ENCODE measurements at regions not wholly inside any gene's neighbourhood (a gene's known extent, or its start where the extent isn't known, plus 50 kb on each side); places are given as distances from the start of the nearest gene placed in this dataset.

DNA sequence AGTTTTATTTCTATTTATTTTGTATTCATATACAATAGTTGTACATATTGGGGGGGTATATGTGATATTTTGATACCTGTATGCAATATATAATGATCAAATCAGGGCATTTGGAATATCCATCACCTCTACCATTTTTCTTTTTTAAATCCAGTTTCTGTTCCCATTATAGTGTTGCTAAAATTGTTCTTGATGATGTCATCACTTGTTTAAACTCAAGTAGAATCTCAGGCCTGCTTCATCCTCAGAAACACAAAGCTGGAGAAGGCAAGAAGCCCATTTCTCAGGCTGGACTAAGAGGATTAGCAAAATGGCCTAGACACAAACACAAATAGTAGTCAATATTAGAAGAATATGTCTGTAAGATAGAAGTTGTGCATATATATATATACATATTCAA, 747.1 kb upstream of the ACVR2A start:
- DNase-seq, result no peak

DNA sequence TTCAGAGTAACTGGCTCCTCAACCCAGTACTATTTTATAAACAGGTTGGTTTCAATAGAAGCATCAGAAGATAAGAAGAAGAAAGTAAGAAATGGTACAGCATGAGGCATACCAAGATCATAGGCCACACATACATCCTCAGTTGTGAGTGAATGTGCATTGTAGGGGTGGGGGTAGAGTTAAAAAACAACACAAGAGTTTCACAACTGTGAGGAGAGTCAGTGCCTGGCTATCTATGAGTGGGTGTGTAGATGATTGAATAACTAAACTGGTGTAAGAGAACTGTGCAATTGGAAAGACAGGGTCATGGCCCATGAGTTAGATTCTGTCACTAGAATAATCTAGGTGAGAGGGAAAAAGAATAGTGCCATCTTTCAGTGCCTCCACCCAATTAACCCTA, 748.2 kb upstream of the ACVR2A start:
- no peak for DNase-seq

DNA sequence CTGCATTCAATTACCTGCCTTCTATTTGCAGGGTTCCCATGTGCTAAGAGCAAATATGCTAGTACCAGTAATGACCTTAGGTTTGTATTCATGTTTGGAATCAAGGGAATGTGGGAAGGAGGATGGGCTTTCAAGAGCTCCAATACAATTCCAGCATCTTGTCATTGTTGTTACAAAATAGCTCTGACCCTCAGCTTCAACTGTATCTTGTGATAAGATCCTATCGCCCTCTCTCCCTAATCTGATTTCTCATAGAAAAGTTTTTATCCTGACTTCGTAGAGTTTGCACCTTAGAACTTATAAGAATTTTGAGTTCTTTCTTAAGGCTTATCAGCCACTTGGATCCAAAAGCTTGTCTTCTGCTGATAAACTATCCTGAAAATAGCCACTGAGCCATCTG, 749.5 kb upstream of the ACVR2A start:
- no peak for DNase-seq

DNA sequence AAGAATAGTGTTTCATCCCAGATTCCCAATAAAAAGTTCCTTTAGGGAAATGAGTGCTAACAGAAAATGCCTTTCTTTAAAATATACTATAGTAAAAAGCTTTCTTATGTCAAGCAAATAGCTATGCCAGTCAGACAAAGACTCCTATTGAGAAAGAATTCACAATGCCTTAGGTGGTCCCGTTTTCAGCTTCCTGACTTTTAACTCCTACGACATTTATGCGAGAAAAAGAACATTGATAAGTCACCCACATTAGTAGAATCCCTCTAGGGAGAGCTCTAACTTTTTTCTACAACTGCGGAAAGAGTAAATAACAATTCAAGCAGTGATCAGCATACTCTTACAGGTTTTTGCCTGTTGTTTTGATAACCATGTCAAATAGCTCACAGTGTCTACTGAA, 750.8 kb upstream of the ACVR2A start:
- DNase-seq, result no peak

DNA sequence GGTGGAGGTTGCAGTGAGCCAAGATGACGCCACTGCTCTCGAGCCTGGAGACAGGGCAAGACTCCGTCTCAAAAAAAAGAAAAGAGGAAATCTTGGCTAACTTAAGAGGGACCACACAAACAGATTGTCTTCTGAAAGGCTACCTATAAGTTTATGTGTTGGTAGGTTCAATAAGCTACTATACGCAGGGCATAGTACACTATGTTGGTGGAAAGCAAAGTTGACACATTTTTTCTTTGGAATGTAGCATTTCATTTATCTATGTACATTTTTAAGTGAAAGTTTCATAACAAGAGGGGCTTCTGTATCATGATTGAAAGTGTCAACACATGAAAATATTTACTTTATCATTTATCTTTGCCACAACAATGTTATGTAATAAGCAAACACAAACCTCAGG, 752.6 kb upstream of the ACVR2A start:
- DNase-seq, result no peak

DNA sequence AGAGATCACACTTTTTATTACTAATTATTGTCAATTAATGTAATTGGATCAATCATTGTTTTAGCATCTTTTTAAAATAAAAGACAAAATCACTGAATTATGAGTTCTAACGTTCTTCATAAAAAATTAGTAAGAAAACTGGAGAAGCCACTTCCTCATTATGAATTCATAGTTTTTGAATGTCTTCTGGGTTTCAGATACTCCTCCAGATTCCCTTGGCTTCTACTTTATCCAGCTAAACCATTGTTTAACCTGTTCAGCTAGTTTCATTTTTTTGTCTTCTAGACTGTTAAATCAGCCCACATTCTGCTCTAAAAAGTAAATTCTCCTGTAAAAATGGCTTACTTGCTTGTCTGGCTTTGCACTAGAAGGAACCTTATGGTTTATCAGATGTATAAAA, 753.4 kb upstream of the ACVR2A start:
- DNase-seq, result no peak

DNA sequence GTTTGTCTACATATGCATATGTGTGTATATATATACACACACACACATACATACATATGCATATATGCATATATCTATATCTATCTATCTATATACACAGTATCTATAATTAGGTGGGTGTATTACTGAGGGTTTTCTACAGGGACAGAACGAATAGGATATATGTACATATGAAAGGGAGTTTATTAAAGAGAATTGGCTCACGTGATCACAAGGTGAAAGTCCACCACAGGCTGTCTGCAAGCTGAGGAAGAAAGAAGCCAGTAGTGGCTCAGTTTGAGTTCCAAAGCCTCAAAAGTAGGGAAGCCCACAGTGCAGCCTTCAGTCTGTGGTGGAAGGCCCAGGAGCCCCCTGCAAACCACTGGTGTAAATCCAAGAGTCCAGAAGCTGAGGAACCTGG, 756.0 kb upstream of the ACVR2A start:
- no peak for DNase-seq

DNA sequence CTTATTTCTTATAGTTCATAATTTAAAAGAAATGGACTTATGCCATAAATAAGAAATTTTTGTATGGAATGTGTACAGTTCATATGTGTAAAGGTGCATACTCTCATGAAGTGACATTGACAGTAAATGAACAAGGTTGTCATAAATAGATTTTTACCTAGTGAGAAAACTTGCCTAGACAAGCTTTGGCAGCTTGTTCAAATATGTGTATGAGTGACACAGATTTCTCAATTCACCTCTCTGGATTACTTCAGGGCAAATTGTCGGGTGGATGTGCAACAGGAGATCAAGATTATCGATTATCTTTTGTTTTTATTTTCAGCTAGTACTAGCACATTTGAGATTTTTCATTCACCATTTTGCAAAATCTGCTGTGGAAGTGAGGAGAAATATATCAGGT, 758.1 kb upstream of the ACVR2A start:
- DNase-seq, result no peak

DNA sequence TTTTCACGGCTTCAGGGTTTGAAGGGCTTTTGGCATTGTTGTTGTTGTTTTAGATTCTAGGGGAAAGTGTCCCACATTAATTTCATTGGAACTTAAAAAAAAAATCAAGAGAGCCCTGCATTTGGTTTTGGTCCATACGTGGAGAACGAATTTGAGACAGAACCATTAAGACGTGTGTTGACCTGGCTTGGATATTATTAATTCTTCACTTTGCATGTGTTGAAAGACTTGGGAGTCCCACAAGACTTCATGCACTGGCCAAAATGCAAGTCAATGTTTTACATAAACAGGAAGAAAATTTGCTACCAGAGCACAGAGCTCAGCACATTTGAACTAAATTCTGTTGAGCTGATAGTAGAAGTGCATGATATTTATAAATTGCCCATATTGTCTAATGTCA, 761.2 kb upstream of the ACVR2A start:
- DNase-seq, result no peak

DNA sequence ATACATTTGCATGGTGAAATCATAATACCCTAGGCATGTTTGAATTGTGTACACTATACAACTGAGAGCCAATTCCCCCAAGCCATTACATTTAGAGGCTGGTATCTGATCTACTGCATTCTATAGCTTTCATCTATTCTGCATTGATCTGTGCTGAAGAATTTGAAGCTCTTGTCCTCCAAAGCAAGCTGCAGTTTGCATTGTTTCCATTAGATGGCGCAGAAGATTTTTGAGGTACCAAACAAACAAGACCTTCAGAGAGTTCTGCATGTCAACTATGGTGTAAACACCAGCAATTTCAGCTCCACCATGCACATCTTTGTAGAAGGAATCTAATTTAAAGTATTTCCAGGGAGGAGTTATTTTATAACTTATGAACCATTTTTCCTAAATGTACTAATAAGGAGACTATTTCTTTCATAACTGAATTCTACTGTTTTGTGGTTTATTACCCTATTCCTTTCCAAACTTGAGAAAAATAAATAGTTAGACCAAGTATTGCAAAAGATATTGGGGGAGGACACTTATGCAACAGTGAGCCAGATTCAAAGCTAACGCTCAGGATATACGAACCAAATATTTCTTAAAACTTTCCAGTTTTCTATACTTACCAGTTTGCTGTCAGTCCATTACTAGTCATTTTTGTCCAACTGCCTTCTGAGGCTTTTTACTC, 761.8 kb upstream of the ACVR2A start:
- DNase-seq, result peak; percentile 86

DNA sequence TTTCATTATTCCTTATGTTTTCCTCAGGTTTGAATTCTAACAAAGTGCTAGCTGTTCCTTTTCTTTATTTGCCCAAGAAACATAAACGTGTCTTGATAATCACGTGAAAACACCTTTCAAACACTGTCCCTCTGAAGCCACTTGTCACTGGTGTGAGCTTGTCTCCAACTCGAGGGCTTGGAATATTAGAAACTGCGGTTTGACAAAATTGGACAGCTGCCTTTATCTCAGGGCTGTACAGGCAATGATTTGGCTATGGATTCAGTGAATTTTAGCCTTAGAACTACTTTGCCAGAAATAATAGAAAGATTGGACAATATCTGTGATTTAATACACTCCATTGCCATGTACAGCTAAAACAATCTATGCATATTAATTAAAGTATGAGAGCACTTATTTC, 763.0 kb upstream of the ACVR2A start:
- DNase-seq, result no peak

DNA sequence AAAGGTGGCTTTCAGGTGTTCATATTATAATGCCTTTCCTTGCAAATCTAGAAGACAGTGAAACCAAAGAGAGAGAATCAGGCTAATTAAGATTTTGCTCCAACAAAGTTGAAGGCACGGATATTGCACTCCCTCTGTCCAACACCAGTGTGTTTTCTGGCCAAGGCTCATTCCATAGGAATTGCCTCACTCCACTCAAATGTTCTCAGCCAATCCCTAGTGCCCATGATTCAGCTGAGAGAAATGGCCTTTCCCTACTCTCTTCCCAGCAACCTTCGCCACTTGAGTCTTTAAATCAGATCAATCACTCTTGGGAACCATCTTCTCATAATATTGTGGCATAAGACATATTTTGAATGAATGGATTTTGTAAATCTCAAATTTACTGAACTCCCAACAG, 768.2 kb upstream of the ACVR2A start:
- no peak for DNase-seq

DNA sequence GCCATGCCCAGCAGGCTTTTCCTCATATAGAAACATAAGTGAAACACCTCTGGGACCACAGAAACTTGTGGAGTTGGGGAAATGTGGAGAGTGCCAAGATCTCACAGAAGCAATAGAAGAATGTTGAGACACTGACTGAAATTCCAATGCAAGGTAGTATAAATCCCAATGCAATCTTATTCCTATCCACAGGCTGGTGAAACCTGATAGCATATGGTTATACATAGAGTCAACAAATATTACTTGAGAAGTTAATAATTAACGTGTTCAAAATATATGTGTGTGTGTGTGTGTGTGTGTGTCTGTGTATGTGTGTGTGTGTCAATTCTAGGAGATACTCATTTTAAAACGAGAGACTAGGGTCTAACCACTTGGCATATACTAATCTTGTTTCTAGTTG, 776.8 kb upstream of the ACVR2A start:
- DNase-seq, result no peak

DNA sequence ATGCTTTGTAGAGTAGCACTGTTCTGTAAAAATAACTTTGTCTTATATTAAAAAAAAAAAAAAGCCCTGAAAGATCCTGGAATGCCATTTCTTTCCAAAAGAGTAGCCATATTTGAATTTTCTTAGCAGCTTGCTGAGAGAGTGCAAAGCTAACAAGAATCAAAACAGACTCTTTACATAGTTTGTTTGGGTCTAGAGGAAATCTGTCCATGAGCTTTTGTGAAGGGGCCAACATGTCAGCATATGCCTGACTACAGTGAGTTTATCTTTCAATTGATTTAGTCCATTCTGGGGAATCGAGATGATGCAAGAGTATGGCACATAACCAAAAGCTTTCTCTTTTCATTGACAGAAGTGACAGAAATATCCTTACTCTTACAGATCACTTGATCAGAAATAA, 777.7 kb upstream of the ACVR2A start:
- DNase-seq, result no peak

DNA sequence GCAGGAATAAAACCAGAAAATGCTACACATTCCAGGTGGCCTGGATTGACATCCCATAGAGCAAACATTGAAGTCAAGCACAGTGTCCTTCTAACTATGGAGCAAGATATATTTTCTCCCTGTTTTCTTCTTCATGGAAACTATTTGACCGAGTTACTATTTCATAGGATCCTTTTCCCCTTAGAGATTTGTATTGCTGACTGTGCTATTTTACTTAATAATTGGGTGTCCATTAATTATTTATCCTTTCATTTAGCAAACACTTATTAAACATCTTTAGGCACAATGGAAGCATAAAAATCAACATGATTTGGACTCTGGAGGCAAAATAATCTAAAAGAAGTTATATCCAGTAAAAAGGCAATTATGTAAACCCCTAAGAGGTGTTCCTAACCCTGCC, 782.8 kb upstream of the ACVR2A start:
- DNase-seq, result no peak

DNA sequence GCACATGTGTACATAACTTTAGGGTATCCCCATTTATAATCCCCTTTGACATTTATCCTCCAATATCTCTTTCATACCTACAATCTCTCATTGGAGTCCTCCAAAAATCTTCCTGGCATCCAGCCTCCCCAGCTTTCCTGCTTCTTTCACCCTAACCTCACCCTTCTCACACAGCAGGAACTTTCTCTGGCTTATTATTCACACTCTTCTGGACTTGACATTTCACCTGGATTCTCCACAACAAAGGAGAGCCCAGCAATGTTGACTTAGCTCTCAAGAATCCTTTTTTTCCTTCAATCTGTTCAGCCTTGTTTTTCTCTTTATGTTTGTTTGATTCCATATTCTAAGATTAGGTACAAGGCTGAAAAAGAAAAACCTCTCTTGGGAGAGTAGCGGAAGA, 783.6 kb upstream of the ACVR2A start:
- DNase-seq, result no peak

DNA sequence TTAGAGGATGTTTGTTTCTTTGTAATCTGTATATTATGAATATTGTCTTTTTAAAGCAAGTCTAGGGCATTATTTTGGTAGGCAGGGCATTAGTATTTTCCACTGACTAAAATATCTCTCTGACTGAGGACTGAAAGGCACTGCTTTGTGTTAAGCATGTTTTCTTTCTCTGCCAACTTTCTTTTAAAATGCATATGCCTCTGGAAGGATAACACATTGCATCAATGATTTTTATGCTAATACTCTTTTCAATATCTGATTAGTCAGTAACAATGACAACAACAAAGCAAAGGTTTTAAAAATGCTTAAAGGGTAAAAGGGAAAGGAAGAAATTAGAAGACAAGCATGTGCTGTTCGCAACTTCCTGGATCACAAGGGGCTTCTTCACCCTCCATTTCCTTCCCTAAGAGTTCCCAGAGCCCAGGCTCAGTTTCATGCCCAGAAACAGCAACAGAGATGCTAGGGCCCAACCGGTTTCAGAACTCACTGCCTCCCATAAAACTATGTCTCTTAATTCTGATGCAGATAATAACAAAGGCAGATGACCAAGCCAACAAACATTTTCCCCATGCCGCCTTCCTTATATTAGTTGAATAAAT, 786.8 kb upstream of the ACVR2A start:
- no peak for DNase-seq

DNA sequence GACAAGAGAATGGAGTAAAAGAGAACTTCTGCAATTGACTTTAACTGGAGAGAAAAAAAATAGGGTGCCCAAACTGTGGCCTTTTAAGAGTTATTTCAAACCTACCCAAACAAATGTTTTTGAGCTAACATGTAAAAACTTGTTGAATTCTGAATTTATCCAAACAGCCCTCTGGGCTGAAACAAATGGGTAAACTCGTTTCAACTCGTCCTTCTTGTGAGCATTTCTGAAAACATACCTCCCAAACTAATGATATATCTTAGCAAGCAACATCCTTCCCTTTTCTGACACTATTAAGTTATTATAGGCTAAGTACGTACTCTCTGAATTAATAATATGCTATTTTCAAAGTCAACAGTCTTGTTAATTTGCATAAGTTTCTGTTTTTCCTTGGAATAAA, 793.0 kb upstream of the ACVR2A start:
- DNase-seq, result no peak

DNA sequence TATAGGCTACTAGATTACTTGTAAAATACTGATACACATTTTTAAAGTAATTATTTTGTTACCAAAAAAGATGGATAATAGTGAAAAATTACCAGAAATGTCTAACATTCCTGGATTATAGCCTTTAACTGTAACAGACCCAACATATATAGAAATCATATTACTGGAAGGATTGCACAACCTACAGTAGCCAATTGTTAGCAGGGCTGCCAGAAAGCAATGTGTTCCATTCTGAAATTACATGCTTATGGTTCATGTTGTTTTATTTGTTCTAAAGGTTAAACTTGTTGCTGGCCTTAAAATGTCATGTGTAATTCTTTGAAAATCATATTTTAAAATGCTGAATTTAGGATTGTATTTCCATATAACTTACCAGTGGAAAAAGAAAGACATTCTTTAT, 793.6 kb upstream of the ACVR2A start:
- DNase-seq, result no peak

DNA sequence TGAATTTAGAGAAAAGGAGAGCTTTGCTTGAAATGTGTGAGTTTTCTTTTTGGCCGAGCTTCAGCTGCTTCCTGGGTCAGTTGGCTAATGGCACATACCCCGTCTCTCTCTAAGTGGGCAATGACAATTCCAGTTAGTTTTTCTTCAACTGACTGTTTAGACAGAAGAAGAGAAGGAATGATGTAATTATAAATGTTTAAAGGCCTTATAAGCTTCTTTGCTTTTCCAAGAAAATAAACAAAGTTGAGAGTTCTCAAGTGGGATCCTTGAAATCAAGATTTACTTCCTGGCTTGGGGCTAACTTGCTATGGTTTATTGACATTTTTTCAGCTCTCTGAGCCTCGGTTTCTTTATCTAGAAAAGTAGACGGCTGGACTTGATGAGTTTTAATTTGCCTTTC, 794.9 kb upstream of the ACVR2A start:
- no peak for DNase-seq

DNA sequence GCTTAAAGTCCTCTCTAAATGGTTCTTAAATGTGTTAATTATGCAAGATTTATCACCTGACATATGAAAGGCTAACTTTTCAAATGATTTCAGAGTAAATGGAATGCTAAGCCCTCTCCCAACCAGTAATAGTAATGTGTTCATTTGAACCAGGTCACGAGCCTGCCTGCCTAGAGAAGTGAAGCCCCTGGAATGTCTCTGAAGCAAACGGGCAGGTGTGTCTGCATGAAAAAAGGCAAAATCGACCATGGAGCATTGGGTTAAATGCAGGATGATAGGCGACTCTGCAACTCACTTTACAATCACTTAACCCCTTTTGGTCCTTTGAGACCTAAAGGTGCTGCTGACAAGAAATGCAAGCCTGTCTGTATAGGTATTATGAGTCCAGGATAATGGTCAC, 798.4 kb upstream of the ACVR2A start:
- no peak for DNase-seq

DNA sequence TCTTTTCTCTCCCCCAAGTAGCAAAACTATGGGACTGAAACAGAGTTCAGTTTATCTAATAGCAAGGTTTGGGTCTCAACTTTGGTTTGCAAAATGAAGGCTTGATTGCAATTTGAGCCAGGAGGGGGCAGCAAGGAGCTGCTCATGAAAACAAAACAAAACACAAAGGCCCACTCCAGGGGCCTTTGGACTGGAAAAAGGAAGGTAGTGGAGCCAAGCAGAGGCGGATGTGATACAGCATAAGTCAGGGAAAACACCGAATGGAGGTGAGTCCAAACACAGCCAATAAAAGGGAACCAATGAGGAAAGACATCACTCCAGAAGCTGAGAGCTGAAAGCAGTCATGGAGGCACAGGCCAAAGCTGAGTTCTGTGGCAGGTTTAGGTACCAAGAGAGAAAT, 799.7 kb upstream of the ACVR2A start:
- DNase-seq, result peak; percentile 27

DNA sequence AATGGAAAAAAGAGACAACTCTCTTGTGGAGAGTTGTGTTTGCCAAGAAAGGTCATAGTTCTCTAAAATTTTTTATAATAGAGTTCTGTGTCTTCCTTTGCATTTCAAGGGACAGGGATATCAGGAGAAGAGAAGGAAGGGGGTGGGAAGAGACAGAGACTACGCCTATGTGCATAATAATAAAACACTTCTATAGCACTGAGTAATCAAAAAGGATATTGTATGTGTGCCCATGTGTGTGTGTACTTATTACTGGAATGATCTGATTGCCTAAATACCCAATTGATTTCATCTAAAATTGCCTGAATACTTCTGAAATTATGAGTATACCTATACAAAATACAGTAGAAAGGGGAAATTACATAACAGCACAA, 803.7 kb upstream of the ACVR2A start:
- no peak for DNase-seq

DNA sequence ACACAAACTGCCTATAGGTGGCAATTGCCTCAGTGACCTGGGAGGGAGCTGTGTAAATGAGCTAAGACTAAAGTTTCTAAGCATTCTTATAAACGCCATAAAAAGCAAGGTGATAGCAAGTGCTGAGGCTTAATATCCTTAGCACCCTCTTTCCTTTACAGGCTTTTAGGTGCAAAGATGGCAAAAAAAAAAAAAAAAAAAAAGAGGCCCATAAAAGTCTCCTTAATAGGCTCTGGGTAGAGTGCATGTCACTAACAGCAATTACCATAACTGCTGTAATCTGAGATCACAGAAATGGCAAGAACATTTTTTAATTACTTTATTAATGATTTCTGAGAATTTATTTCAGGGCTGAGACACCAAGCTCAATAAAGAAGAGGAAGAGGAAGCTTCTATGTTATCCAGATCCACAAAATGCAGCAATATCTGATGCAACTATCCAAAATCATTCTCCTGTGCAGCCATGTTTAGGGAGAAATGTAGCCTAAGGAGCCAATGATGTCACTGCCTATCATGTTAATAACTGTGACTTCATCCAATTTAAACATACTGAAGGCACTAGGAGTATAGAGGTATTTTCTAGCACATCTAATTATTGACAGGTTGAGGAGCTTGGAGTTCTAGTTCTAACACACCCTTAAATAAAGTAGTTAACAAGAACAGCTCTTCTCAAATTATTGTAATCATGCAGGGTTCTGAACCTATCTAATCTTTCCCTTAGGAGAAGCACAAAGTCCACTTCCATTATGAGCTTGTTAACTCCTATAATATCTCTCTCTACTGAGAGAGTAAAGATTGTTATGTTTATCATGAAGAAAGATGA, 804.3 kb upstream of the ACVR2A start:
- DNase-seq, result no peak

DNA sequence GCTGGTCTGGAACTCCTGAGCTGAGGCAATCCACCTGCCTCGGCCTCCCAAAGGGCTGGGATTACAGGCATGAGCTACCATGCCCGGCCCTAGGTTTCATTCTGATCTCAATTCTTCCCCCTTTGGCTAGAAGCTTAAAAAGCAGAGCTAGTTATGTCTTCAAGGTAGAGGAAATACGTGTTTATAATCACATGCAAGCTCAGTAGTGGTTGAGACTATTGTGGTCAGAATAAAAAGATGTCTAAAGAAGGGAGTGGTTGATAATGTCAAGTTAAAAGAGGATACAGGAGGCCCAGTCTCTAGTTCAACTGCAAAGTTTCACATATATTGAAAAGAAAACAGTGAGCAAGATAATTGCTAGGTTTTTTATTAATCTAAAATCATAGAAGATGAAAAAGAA, 807.8 kb upstream of the ACVR2A start:
- no peak for DNase-seq

Data from midbrain (tissue), 1 donor.